Fibroblast of the aortic adventitia (primary cell): ENCODE measurements at regions not wholly inside any gene's neighbourhood (a gene's known extent, or its start where the extent isn't known, plus 50 kb on each side); places are given as distances from the start of the nearest gene placed in this dataset.

Experiments
- DNase-seq: peaks from one replicate; pipeline ENCODE4 v3.0.0-alpha.2; 2010; ENCODE audit warnings: low read depth
- H3K4me3 ChIP-seq: 2 replicates; pipeline ENCODE4 v1.5.1; 2011; ENCODE audit warnings: low read depth, mild to moderate bottlenecking, control low read depth, low read length, moderate library complexity
- CTCF ChIP-seq: IDR thresholded peaks from 2 replicates; pipeline ENCODE4 v1.5.1; 2011; ENCODE audit warnings: mild to moderate bottlenecking, low read length, control low read depth, inconsistent platforms; ENCODE audit not compliant: insufficient read depth

GRCh38 chr6:65935412-65935811, 228.4 kb upstream of the EYS start:
- no peak for DNase-seq
- no peak for TF ChIP-seq CTCF
- H3K4me3 ChIP-seq = no peak overlapping the region

- no peak for DNase-seq
- no peak overlapping the region for H3K4me3 ChIP-seq
- no peak for TF ChIP-seq CTCF
These were observed 226.4 kb upstream of the EYS start for GRCh38 chr6:65933390-65933789.

- DNase-seq = no peak
- no peak for TF ChIP-seq CTCF
These were observed 220.1 kb upstream of the EYS start for GRCh38 chr6:65927141-65927540.

GRCh38 chr6:65924411-65924810, 217.4 kb upstream of the EYS start:
- no peak for DNase-seq
- TF ChIP-seq CTCF = no peak
- no peak overlapping the region for H3K4me3 ChIP-seq

More at GRCh38 chr6:65927141-65927540, 220.1 kb upstream of the EYS start:
- H3K4me3 ChIP-seq = no peak overlapping the region

GRCh38 chr6:65922049-65922448, 215.0 kb upstream of the EYS start:
- H3K4me3 ChIP-seq = no peak overlapping the region
- TF ChIP-seq CTCF = no peak
- DNase-seq = no peak

- no peak overlapping the region for H3K4me3 ChIP-seq
- no peak for DNase-seq
- TF ChIP-seq CTCF = no peak
These were observed 201.0 kb upstream of the EYS start for GRCh38 chr6:65908065-65908464.

GRCh38 chr6:65903992-65904391, 197.0 kb upstream of the EYS start:
- H3K4me3 ChIP-seq = no peak overlapping the region
- TF ChIP-seq CTCF = no peak

More at GRCh38 chr6:65903992-65904391, 197.0 kb upstream of the EYS start:
- no peak for DNase-seq
